ENCODE measurements at regions not wholly inside any gene's neighbourhood (a gene's known extent, or its start where the extent isn't known, plus 50 kb on each side); places are given as distances from the start of the nearest gene placed in this dataset.

DNA sequence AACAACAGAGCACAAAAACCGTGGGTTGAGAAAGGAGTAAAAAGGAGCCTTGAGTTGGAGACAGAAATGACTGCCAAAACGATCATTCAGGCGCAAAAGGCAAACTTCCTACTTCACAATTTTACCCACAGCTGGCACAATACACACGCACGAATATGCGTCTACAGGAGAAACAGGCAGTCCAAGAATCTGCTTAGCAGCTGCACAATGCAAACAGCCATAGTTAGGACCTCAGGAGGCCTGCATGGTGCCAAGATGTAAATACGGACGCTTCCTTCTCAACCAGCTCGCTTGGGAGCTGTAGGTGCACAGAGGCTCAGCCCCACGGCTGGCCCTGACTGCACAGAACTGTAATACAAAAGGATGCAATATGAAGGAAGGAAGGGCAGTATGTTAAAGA lies 250.1 kb upstream of the CAND1 start:
- no peak overlapping the region for H3K4me3 Mint-ChIP-seq
- no peaks in the 10 kb centered on the region for H3K36me3 Mint-ChIP-seq (ENCODE audit: low read depth)
- TF ChIP-seq, protein P1, sequence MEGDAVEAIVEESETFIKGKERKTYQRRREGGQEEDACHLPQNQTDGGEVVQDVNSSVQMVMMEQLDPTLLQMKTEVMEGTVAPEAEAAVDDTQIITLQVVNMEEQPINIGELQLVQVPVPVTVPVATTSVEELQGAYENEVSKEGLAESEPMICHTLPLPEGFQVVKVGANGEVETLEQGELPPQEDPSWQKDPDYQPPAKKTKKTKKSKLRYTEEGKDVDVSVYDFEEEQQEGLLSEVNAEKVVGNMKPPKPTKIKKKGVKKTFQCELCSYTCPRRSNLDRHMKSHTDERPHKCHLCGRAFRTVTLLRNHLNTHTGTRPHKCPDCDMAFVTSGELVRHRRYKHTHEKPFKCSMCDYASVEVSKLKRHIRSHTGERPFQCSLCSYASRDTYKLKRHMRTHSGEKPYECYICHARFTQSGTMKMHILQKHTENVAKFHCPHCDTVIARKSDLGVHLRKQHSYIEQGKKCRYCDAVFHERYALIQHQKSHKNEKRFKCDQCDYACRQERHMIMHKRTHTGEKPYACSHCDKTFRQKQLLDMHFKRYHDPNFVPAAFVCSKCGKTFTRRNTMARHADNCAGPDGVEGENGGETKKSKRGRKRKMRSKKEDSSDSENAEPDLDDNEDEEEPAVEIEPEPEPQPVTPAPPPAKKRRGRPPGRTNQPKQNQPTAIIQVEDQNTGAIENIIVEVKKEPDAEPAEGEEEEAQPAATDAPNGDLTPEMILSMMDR (IDR thresholded peaks at IDR 0.05), result no peak
- intact Hi-C loops (cut with DNase I, micrococcal nuclease), result no loop called here
- Histone ChIP-seq H3K9me3 (ENCODE audit: control insufficient read depth in 1 of 2, insufficient read depth in 1 of 2, low read length in 2 of 2) (no peaks in the 10 kb centered on the region), H3K36me3 (ENCODE audit: insufficient read depth, low read length) (no peaks in the 10 kb centered on the region), H3K4me3 (ENCODE audit: low read length) (no peak overlapping the region), H3K4me1 (ENCODE audit: insufficient read depth, low read length) (no peaks in the 10 kb centered on the region), H3K27ac (ENCODE audit: low read depth in 1 of 2, low read length in 2 of 2) (no peak overlapping the region), H3K27me3 (ENCODE audit: control insufficient read depth in 1 of 2, insufficient read depth in 2 of 2, low read length in 2 of 2) (peaks cover 0 to 6% of the 10 kb centered on the region in 2 experiments)
- no peak overlapping the region for H3K27ac Mint-ChIP-seq
- H3K9me3 Mint-ChIP-seq, result no peaks in the 10 kb centered on the region
- ChIA-PET CTCF (no interaction called here), POLR2A (no interaction called here)
- peaks cover 5% of the 10 kb centered on the region for H3K4me1 Mint-ChIP-seq (ENCODE audit: low read depth)
- H3K27me3 Mint-ChIP-seq, result no peaks in the 10 kb centered on the region
- DNase-seq, result no peak
- ATAC-seq (ENCODE audit: poor library complexity), result no peak

GRCh38 chr12:67025543-67026114 lies 243.5 kb upstream of the CAND1 start:
- Histone ChIP-seq H3K27ac (ENCODE audit: low read depth in 1 of 2, low read length in 2 of 2) (no peak overlapping the region), H3K9me3 (ENCODE audit: control insufficient read depth in 1 of 2, insufficient read depth in 1 of 2, low read length in 2 of 2) (no peaks in the 10 kb centered on the region), H3K4me1 (ENCODE audit: insufficient read depth, low read length) (no peaks in the 10 kb centered on the region), H3K4me3 (ENCODE audit: low read length) (no peak overlapping the region), H3K27me3 (ENCODE audit: control insufficient read depth in 1 of 2, insufficient read depth in 2 of 2, low read length in 2 of 2) (peaks cover 0 to 6% of the 10 kb centered on the region in 2 experiments), H3K36me3 (ENCODE audit: insufficient read depth, low read length) (no peaks in the 10 kb centered on the region)
- DNase-seq, result peak; percentile 9 to 57 (median 30)
- Mint-ChIP-seq H3K27ac (no peak overlapping the region), H3K36me3 (ENCODE audit: low read depth) (no peaks in the 10 kb centered on the region), H3K4me3 (no peak overlapping the region), H3K9me3 (no peaks in the 10 kb centered on the region), H3K27me3 (no peaks in the 10 kb centered on the region), H3K4me1 (ENCODE audit: low read depth) (peaks cover 5% of the 10 kb centered on the region)
- intact Hi-C loops (cut with DNase I, micrococcal nuclease), result loop anchor here in 1 of 2 experiments (10.0 kb wide), 1 partner anchor 209 kb away; no protein-coding TSS in a partner anchor
- ATAC-seq (ENCODE audit: poor library complexity), result peak; percentile 43
- POLR2A ChIA-PET, result no interaction called here
- CTCF ChIA-PET, result no interaction called here
- TF ChIP-seq, protein P1 (IDR thresholded peaks at IDR 0.05), result peak; percentile 83

DNA sequence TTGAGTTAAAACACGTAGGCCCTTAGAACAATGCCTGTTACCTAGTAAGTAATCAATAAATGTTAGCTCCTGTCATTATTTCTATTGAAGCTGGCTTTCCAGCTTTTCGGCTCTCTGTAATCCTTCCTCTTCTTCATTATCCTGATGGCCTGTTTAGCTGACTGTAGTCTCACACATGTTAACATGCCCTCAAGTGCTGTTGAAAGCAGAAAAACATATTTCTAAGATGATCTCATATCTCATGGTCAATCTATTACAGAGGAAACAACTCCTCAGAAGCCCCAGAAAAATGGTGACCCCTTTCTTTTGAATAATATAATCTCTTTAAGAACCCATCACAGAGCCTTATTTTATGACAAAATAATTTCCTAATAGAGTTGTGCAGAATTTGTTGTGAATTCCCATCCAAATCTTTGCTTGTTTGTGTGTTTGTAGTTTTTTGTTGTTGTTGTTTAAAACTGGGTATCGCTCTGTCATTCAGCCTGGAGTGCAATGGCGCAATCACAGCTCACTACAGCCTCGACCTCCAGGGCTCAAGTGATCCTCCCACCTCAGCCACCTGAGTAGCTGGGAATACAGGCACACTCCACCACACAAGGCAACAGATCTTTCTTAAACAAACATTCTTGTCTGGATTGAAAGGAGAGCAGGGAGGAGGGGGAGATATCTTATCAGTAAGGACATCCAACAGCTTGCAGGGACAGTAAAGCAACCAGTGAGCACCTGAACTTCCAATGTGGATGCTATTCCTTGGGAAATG lies 242.5 kb upstream of the CAND1 start:
- H3K36me3 Mint-ChIP-seq (ENCODE audit: low read depth), result no peaks in the 10 kb centered on the region
- DNase-seq, result no peak
- H3K9me3 ChIP-seq (ENCODE audit: control insufficient read depth in 1 of 2, insufficient read depth in 1 of 2, low read length in 2 of 2), result no peaks in the 10 kb centered on the region
- intact Hi-C loops (cut with DNase I, micrococcal nuclease), result loop anchor here in 1 of 2 experiments (10.0 kb wide), 1 partner anchor 208 kb away; no protein-coding TSS in a partner anchor
- no peaks in the 10 kb centered on the region for H3K9me3 Mint-ChIP-seq
- H3K27ac Mint-ChIP-seq, result no peak overlapping the region
- POLR2A ChIA-PET, result no interaction called here
- H3K27me3 Mint-ChIP-seq, result no peaks in the 10 kb centered on the region
- CTCF ChIA-PET, result no interaction called here
- H3K36me3 ChIP-seq (ENCODE audit: insufficient read depth, low read length), result no peaks in the 10 kb centered on the region
- peaks cover 0 to 6% of the 10 kb centered on the region in 2 experiments for H3K27me3 ChIP-seq (ENCODE audit: control insufficient read depth in 1 of 2, insufficient read depth in 2 of 2, low read length in 2 of 2)
- TF ChIP-seq, protein P1 (IDR thresholded peaks at IDR 0.05), result no peak
- H3K4me1 ChIP-seq (ENCODE audit: insufficient read depth, low read length), result no peaks in the 10 kb centered on the region
- ATAC-seq (ENCODE audit: poor library complexity), result no peak
- no peak overlapping the region for H3K27ac ChIP-seq (ENCODE audit: low read depth in 1 of 2, low read length in 2 of 2)
- H3K4me3 Mint-ChIP-seq, result no peak overlapping the region
- peaks cover 5% of the 10 kb centered on the region for H3K4me1 Mint-ChIP-seq (ENCODE audit: low read depth)
- H3K4me3 ChIP-seq (ENCODE audit: low read length), result no peak overlapping the region
